ENCODE measurements at regions not wholly inside any gene's neighbourhood (a gene's known extent, or its start where the extent isn't known, plus 50 kb on each side); places are given as distances from the start of the nearest gene placed in this dataset.

GRCh38 chr13:44117816-44118215, 238.1 kb downstream of the LACC1 start:
- in situ Hi-C loops (cut with MboI; ENCODE audit: low pct_unique_long_range_greater_than_20kb, low sequenced_read_pairs, unreplicated experiment) = no loop called here
- TF ChIP-seq CTCF (IDR thresholded peaks at IDR 0.05; ENCODE audit: extremely low read depth, insufficient read depth, missing control alignments) = no peak
- DNase-seq (ENCODE audit: low spot score) = no peak

GRCh38 chr13:44118881-44119280, 239.2 kb downstream of the LACC1 start:
- no peak for DNase-seq (ENCODE audit: low spot score)

GRCh38 chr13:44120043-44120442, 240.3 kb downstream of the LACC1 start:
- no peak for DNase-seq (ENCODE audit: low spot score)
- TF ChIP-seq CTCF (IDR thresholded peaks at IDR 0.05; ENCODE audit: extremely low read depth, insufficient read depth, missing control alignments) = no peak
- in situ Hi-C loops (cut with MboI; ENCODE audit: low pct_unique_long_range_greater_than_20kb, low sequenced_read_pairs, unreplicated experiment) = no loop called here

More at GRCh38 chr13:44118881-44119280, 239.2 kb downstream of the LACC1 start:
- no peak for TF ChIP-seq CTCF (IDR thresholded peaks at IDR 0.05; ENCODE audit: extremely low read depth, insufficient read depth, missing control alignments)
- in situ Hi-C loops (cut with MboI; ENCODE audit: low pct_unique_long_range_greater_than_20kb, low sequenced_read_pairs, unreplicated experiment) = no loop called here

- in situ Hi-C loops (cut with MboI; ENCODE audit: low pct_unique_long_range_greater_than_20kb, low sequenced_read_pairs, unreplicated experiment) = no loop called here
- no peak for TF ChIP-seq CTCF (IDR thresholded peaks at IDR 0.05; ENCODE audit: extremely low read depth, insufficient read depth, missing control alignments)
- DNase-seq (ENCODE audit: low spot score) = no peak
Measured at GRCh38 chr13:44120849-44121755, 241.4 kb downstream of the LACC1 start.

- no peak for DNase-seq (ENCODE audit: low spot score)
- in situ Hi-C loops (cut with MboI; ENCODE audit: low pct_unique_long_range_greater_than_20kb, low sequenced_read_pairs, unreplicated experiment) = no loop called here
- no peak for TF ChIP-seq CTCF (IDR thresholded peaks at IDR 0.05; ENCODE audit: extremely low read depth, insufficient read depth, missing control alignments)
Measured at GRCh38 chr13:44124352-44124751, 244.6 kb downstream of the LACC1 start.

GRCh38 chr13:44125943-44126469, 246.3 kb downstream of the LACC1 start:
- no peak for DNase-seq (ENCODE audit: low spot score)
- in situ Hi-C loops (cut with MboI; ENCODE audit: low pct_unique_long_range_greater_than_20kb, low sequenced_read_pairs, unreplicated experiment) = no loop called here
- TF ChIP-seq CTCF (IDR thresholded peaks at IDR 0.05; ENCODE audit: extremely low read depth, insufficient read depth, missing control alignments) = no peak
